ENCODE measurements at regions not wholly inside any gene's neighbourhood (a gene's known extent, or its start where the extent isn't known, plus 50 kb on each side); places are given as distances from the start of the nearest gene placed in this dataset.

GRCh38 chr15:31255732-31256377, 70.8 kb upstream of the KLF13 start:
- Histone ChIP-seq H3K27me3 (ENCODE audit: low read length) (no peaks in the 10 kb centered on the region), H4K20me1 (ENCODE audit: insufficient read depth, low read depth, low read length) (no peaks in the 10 kb centered on the region), H3K9me3 (ENCODE audit: low read length) (no peaks in the 10 kb centered on the region), H3K9me2 (replicated peaks; ENCODE audit: insufficient read depth, low read length) (no peaks in the 10 kb centered on the region), H3K36me3 (ENCODE audit: insufficient read depth, low read length) (no peaks in the 10 kb centered on the region), H3K4me1 (ENCODE audit: low read length) (peaks cover 53% of the 10 kb centered on the region), H2AFZ (ENCODE audit: low read length) (no peak overlapping the region), H3K27ac (ENCODE audit: low read length) (no peak overlapping the region), H3K79me2 (ENCODE audit: low read length) (no peaks in the 10 kb centered on the region), H3K9ac (ENCODE audit: low read length) (no peak overlapping the region), H3K4me3 (ENCODE audit: low read length) (no peak overlapping the region), H3K4me2 (ENCODE audit: low read depth, low read length, poor library complexity, severe bottlenecking) (peak overlapping the region; percentile 7)
- no peak for DNase-seq

DNA sequence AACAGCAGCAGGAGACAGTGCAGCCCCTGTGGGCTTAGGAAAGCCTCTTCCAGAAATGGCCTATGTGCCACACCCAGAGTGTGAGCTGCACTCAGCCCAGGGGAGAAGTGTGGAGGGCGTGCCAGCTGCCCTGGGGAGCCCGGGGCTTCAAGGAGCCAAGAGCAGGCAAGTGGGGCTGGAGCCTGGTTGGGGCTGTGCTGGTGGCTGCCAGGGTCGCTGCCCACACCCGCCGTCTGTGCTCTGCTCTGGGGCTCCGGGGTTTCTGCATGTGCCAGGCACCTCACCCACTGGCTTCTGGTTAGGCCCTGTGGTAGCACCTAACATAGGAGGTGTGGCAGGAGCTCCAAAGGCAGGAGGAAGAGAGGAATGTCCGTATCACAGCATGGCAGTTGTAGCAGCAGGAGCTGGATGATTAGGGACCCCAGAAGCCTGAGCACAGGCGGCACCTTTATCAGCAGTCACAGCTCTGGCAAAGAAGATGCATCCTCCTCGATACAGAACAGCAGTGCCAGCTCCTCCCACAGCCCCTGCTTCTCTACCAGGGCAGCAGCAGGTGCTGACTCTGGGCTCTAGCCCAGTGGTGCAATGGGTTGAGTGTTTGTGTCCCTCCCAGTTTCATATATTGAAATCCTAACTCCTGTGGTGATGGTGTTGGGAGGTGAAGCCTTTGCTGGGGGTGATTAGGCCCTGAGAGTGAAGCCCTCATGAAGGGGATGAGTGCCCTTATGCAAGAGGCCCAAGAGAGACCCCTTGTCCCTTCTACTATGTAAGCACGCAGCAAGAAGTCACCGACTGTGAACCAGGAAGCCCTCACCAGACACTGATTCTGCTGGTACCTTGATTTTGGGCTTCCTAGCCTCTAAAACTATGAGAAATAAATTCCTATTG, 70.0 kb upstream of the KLF13 start:
- no peak overlapping the region for H3K4me3 ChIP-seq (ENCODE audit: low read length)
- no peaks in the 10 kb centered on the region for H3K27me3 ChIP-seq (ENCODE audit: low read length)
- no peaks in the 10 kb centered on the region for H3K79me2 ChIP-seq (ENCODE audit: low read length)
- DNase-seq: no peak
- H3K9me3 ChIP-seq (ENCODE audit: low read length): no peaks in the 10 kb centered on the region
- H3K4me1 ChIP-seq (ENCODE audit: low read length): peaks cover 53% of the 10 kb centered on the region
- no peaks in the 10 kb centered on the region for H4K20me1 ChIP-seq (ENCODE audit: insufficient read depth, low read depth, low read length)
- H3K9ac ChIP-seq (ENCODE audit: low read length): no peak overlapping the region
- no peak overlapping the region for H2AFZ ChIP-seq (ENCODE audit: low read length)
- no peaks in the 10 kb centered on the region for H3K9me2 ChIP-seq (replicated peaks; ENCODE audit: insufficient read depth, low read length)
- H3K27ac ChIP-seq (ENCODE audit: low read length): no peak overlapping the region
- H3K36me3 ChIP-seq (ENCODE audit: insufficient read depth, low read length): no peaks in the 10 kb centered on the region
- H3K4me2 ChIP-seq (ENCODE audit: low read depth, low read length, poor library complexity, severe bottlenecking): no peak overlapping the region

- H3K4me1 ChIP-seq (ENCODE audit: low read length): peaks cover 53% of the 10 kb centered on the region
- no peak for DNase-seq
- H3K79me2 ChIP-seq (ENCODE audit: low read length): no peaks in the 10 kb centered on the region
- no peak overlapping the region for H3K9ac ChIP-seq (ENCODE audit: low read length)
- H3K27ac ChIP-seq (ENCODE audit: low read length): no peak overlapping the region
- H3K4me2 ChIP-seq (ENCODE audit: low read depth, low read length, poor library complexity, severe bottlenecking): no peak overlapping the region
- H3K9me2 ChIP-seq (replicated peaks; ENCODE audit: insufficient read depth, low read length): no peaks in the 10 kb centered on the region
- no peaks in the 10 kb centered on the region for H3K27me3 ChIP-seq (ENCODE audit: low read length)
- H2AFZ ChIP-seq (ENCODE audit: low read length): no peak overlapping the region
- H3K4me3 ChIP-seq (ENCODE audit: low read length): no peak overlapping the region
- no peaks in the 10 kb centered on the region for H3K36me3 ChIP-seq (ENCODE audit: insufficient read depth, low read length)
- H3K9me3 ChIP-seq (ENCODE audit: low read length): no peaks in the 10 kb centered on the region
- no peaks in the 10 kb centered on the region for H4K20me1 ChIP-seq (ENCODE audit: insufficient read depth, low read depth, low read length)
Observed at GRCh38 chr15:31257286-31257685, 69.3 kb upstream of the KLF13 start.

- Histone ChIP-seq H3K9me2 (replicated peaks; ENCODE audit: insufficient read depth, low read length) (no peaks in the 10 kb centered on the region), H3K79me2 (ENCODE audit: low read length) (no peaks in the 10 kb centered on the region), H3K27me3 (ENCODE audit: low read length) (no peaks in the 10 kb centered on the region), H3K4me3 (ENCODE audit: low read length) (no peak overlapping the region), H3K4me2 (ENCODE audit: low read depth, low read length, poor library complexity, severe bottlenecking) (no peak overlapping the region), H3K9ac (ENCODE audit: low read length) (no peak overlapping the region), H3K36me3 (ENCODE audit: insufficient read depth, low read length) (no peaks in the 10 kb centered on the region), H4K20me1 (ENCODE audit: insufficient read depth, low read depth, low read length) (no peaks in the 10 kb centered on the region), H3K4me1 (ENCODE audit: low read length) (peaks cover 58% of the 10 kb centered on the region), H2AFZ (ENCODE audit: low read length) (no peak overlapping the region), H3K9me3 (ENCODE audit: low read length) (no peaks in the 10 kb centered on the region), H3K27ac (ENCODE audit: low read length) (no peak overlapping the region)
- no peak for DNase-seq
Observed at GRCh38 chr15:31258260-31258659, 68.4 kb upstream of the KLF13 start.

- Histone ChIP-seq H3K9me3 (ENCODE audit: low read length) (no peaks in the 10 kb centered on the region), H3K4me1 (ENCODE audit: low read length) (peaks cover 64% of the 10 kb centered on the region), H3K4me3 (ENCODE audit: low read length) (no peak overlapping the region)
Observed at GRCh38 chr15:31259562-31260252, 66.9 kb upstream of the KLF13 start.

DNA sequence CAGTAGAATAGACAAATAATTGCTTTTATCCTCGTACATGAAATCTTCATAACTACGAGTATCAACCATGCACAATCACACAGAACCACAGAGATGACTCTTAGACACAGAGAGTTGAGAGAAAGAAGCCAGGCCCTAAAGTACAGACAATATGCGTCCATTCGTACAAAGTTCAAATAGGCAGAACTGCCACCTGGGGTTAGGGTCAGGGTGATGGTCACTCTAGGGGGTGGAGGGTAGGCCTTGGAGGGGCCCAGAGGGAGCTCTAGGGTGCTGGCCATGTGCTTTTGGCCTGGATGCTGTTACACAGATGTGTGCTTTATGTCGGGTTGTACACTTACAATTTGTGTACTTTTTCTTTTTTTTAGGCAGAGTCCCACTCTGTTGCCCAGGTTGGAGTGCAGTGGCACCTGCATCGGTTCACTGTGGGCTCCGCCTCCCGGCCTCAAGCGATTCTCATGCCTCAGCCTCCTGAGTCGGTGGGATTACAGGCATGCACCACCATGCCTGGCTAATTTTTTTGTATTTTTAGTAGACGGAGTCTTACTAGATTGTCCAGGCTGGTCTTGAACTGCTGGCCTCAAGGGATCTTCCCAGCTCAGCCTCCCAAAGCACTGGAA, 65.9 kb upstream of the KLF13 start:
- Histone ChIP-seq H3K4me1 (ENCODE audit: low read length) (peaks cover 64% of the 10 kb centered on the region), H3K9me2 (replicated peaks; ENCODE audit: insufficient read depth, low read length) (no peaks in the 10 kb centered on the region), H3K4me2 (ENCODE audit: low read depth, low read length, poor library complexity, severe bottlenecking) (no peak overlapping the region), H3K27ac (ENCODE audit: low read length) (peak overlapping the region; percentile 98; the same call in 1 of the 2 replicates), H3K79me2 (ENCODE audit: low read length) (no peaks in the 10 kb centered on the region), H3K36me3 (ENCODE audit: insufficient read depth, low read length) (no peaks in the 10 kb centered on the region), H3K9me3 (ENCODE audit: low read length) (no peaks in the 10 kb centered on the region), H3K4me3 (ENCODE audit: low read length) (no peak overlapping the region), H2AFZ (ENCODE audit: low read length) (no peak overlapping the region), H4K20me1 (ENCODE audit: insufficient read depth, low read depth, low read length) (no peaks in the 10 kb centered on the region), H3K27me3 (ENCODE audit: low read length) (no peaks in the 10 kb centered on the region), H3K9ac (ENCODE audit: low read length) (no peak overlapping the region)
- DNase-seq: no peak

More at GRCh38 chr15:31259562-31260252, 66.9 kb upstream of the KLF13 start:
- Histone ChIP-seq H3K27ac (ENCODE audit: low read length) (no peak overlapping the region), H3K9ac (ENCODE audit: low read length) (no peak overlapping the region), H3K36me3 (ENCODE audit: insufficient read depth, low read length) (no peaks in the 10 kb centered on the region), H3K4me2 (ENCODE audit: low read depth, low read length, poor library complexity, severe bottlenecking) (no peak overlapping the region), H3K9me2 (replicated peaks; ENCODE audit: insufficient read depth, low read length) (no peaks in the 10 kb centered on the region), H4K20me1 (ENCODE audit: insufficient read depth, low read depth, low read length) (no peaks in the 10 kb centered on the region), H3K27me3 (ENCODE audit: low read length) (no peaks in the 10 kb centered on the region), H3K79me2 (ENCODE audit: low read length) (no peaks in the 10 kb centered on the region), H2AFZ (ENCODE audit: low read length) (no peak overlapping the region)
- DNase-seq: no peak

DNA sequence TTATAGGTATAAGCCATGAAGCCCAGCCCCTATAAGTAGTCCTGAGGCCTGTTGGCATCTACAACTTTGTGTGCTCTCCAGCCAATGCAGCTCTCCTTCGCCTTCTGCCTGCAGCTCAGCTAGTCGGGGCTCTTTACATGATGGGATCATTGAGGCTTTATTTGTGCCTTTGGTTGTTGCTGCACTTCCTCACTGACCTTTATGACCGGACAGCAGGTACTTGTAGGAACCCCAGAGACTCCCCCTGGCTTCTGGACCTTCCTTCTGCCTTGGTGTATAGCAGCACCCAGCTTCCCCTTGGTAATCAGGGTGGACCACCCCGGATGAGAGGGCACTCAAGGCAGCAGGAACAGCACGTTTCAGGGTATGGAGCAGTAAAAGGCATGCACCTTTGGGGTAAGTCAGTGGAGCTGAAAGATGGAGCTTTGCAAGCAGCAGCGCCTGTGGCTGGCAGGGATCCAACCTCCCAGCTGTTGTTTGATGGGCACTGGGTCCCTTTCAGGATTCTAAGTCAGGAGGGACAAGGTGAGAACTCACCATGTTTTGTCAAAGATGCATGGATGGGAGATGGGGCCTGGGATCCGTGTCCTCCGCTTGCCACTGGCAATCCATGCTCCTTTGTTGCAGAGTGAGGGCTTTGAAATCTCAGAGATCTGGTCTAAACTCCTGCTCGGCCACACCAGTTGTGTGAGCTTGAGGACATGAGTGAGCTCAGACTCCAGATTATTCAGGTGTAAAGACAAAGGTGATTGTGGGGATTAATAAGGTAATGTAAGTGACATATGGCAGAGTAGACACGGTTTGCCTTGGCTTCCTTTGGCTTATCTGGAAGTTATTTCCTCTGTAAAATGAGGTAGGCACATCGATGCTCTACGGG, 65.1 kb upstream of the KLF13 start:
- Histone ChIP-seq H3K4me1 (ENCODE audit: low read length) (peaks cover 64% of the 10 kb centered on the region), H3K79me2 (ENCODE audit: low read length) (no peaks in the 10 kb centered on the region), H3K4me2 (ENCODE audit: low read depth, low read length, poor library complexity, severe bottlenecking) (peak overlapping the region; percentile 74), H3K4me3 (ENCODE audit: low read length) (no peak overlapping the region), H2AFZ (ENCODE audit: low read length) (peak overlapping the region; percentile 10; the same call in 1 of the 2 replicates), H3K9ac (ENCODE audit: low read length) (peak overlapping the region; percentile 77), H3K36me3 (ENCODE audit: insufficient read depth, low read length) (no peaks in the 10 kb centered on the region), H3K27ac (ENCODE audit: low read length) (peak overlapping the region; percentile 98), H3K27me3 (ENCODE audit: low read length) (no peaks in the 10 kb centered on the region), H4K20me1 (ENCODE audit: insufficient read depth, low read depth, low read length) (no peaks in the 10 kb centered on the region), H3K9me3 (ENCODE audit: low read length) (no peaks in the 10 kb centered on the region), H3K9me2 (replicated peaks; ENCODE audit: insufficient read depth, low read length) (no peaks in the 10 kb centered on the region)
- peak; percentile 44 for DNase-seq
